Activated gamma-delta T cell treated with anti-CD3 and anti-CD28 coated beads, Interleukin-2, amount 50 U/mL, for 16 hours (primary cell): ENCODE measurements at regions not wholly inside any gene's neighbourhood (a gene's known extent, or its start where the extent isn't known, plus 50 kb on each side); places are given as distances from the start of the nearest gene placed in this dataset.
A peak's percentile ranks its signal among the peaks of the same experiment; 100 is the strongest.
"Not testable (repeated sequence)": the region's sequence is repeated elsewhere in the genome, so short reads cannot be mapped to it uniquely, and the experiment has no call there.

Source experiments
- DNase-seq: peaks from one replicate; pipeline ENCODE4 v3.0.0-alpha.2; 2020; ENCODE audit warnings: low read depth

- not testable (repeated sequence) for DNase-seq
These were observed 79.7 kb upstream of the LMO2 start for GRCh38 chr11:33971530-33971929.

- peak; percentile 10 for DNase-seq
These were observed 79.1 kb upstream of the LMO2 start for GRCh38 chr11:33970984-33971466.

GRCh38 chr11:33967451-33967850, 75.6 kb upstream of the LMO2 start:
- DNase-seq: no peak

- no peak for DNase-seq
These were observed 73.2 kb upstream of the LMO2 start for GRCh38 chr11:33965032-33965431.

- DNase-seq: no peak
These were observed 68.1 kb upstream of the LMO2 start for GRCh38 chr11:33959855-33960400.

GRCh38 chr11:33957304-33957917, 65.5 kb upstream of the LMO2 start:
- no peak for DNase-seq

GRCh38 chr11:33956611-33957010, 64.7 kb upstream of the LMO2 start:
- DNase-seq: no peak

- DNase-seq: no peak
These were observed 61.4 kb upstream of the LMO2 start for GRCh38 chr11:33953289-33953688.

- no peak for DNase-seq
These were observed 60.9 kb upstream of the LMO2 start for GRCh38 chr11:33952805-33953204.

GRCh38 chr11:33949252-33949913, 57.5 kb upstream of the LMO2 start:
- DNase-seq: no peak

- DNase-seq: no peak
These were observed 56.6 kb upstream of the LMO2 start for GRCh38 chr11:33948494-33948893.

GRCh38 chr11:33947918-33948317, 56.0 kb upstream of the LMO2 start:
- DNase-seq: not testable (repeated sequence)

GRCh38 chr11:33946930-33947329, 55.1 kb upstream of the LMO2 start:
- DNase-seq: no peak

GRCh38 chr11:33945481-33946268, 53.8 kb upstream of the LMO2 start:
- DNase-seq: no peak

- DNase-seq: no peak
These were observed 53.0 kb upstream of the LMO2 start for GRCh38 chr11:33944693-33945424.

GRCh38 chr11:33944345-33944692, 52.4 kb upstream of the LMO2 start:
- DNase-seq: no peak

GRCh38 chr11:33942954-33943353, 51.1 kb upstream of the LMO2 start:
- no peak for DNase-seq

- DNase-seq: no peak
These were observed 49.8 kb upstream of the LMO2 start for GRCh38 chr11:33941637-33942160.
